ENCODE measurements at regions not wholly inside any gene's neighbourhood (a gene's known extent, or its start where the extent isn't known, plus 50 kb on each side); places are given as distances from the start of the nearest gene placed in this dataset.

GRCh38 chr11:8775332-8775731 is 92.7 kb downstream of the RPL27A start:
- no peak for TF ChIP-seq CTCF (IDR thresholded peaks at IDR 0.05; ENCODE audit: poor library complexity)
- no peak for TF ChIP-seq EZH2phosphoT487 (IDR thresholded peaks at IDR 0.05; ENCODE audit: low read depth, severe bottlenecking, unreplicated experiment)

Measured in hepatocyte (in vitro differentiated cells).